ENCODE measurements at regions not wholly inside any gene's neighbourhood (a gene's known extent, or its start where the extent isn't known, plus 50 kb on each side); places are given as distances from the start of the nearest gene placed in this dataset.

- H3K36me3 ChIP-seq (ENCODE audit: insufficient read depth, low read length): no peaks in the 10 kb centered on the region
- no peaks in the 10 kb centered on the region for H3K9me3 ChIP-seq (ENCODE audit: low read length)
- no peak overlapping the region for H3K4me2 ChIP-seq (ENCODE audit: low read length)
- no peak overlapping the region for H3K9ac ChIP-seq (ENCODE audit: low read length)
- no peaks in the 10 kb centered on the region for H3K27me3 ChIP-seq (ENCODE audit: insufficient read depth, low read depth, low read length)
- H2AFZ ChIP-seq (ENCODE audit: low read depth, low read length): no peak overlapping the region
- no peak for TF ChIP-seq REST (IDR thresholded peaks at IDR 0.05; ENCODE audit: borderline replicate concordance)
- TF ChIP-seq EP300 (conservative IDR thresholded peaks at IDR 0.05; ENCODE audit: poor library complexity, severe bottlenecking): no peak
- TF ChIP-seq EZH2 (IDR thresholded peaks at IDR 0.05; ENCODE audit: borderline replicate concordance, insufficient read depth, low read length, poor library complexity, severe bottlenecking): no peak
- TF ChIP-seq RAD21 (conservative IDR thresholded peaks at IDR 0.05): no peak
- no peak for TF ChIP-seq TAF1 (IDR thresholded peaks at IDR 0.05; ENCODE audit: low read depth)
- no peak for TF ChIP-seq POLR2AphosphoS5 (IDR thresholded peaks at IDR 0.05)
- TF ChIP-seq CTCF (IDR thresholded peaks at IDR 0.05; ENCODE audit: poor library complexity, severe bottlenecking): no peak
- no peak for TF ChIP-seq MXI1 (conservative IDR thresholded peaks at IDR 0.05; ENCODE audit: poor library complexity, severe bottlenecking)
- TF ChIP-seq SMC3 (conservative IDR thresholded peaks at IDR 0.05; ENCODE audit: poor library complexity): no peak
- H3K79me2 ChIP-seq (replicated peaks; ENCODE audit: insufficient read depth, low read length): no peaks in the 10 kb centered on the region
- H3K27ac ChIP-seq (ENCODE audit: low read length): no peak overlapping the region
- H3K9me2 ChIP-seq (ENCODE audit: insufficient read depth, low read length): no peaks in the 10 kb centered on the region
- no peak overlapping the region for H3K4me3 ChIP-seq (ENCODE audit: low read length)
- H3F3A ChIP-seq (ENCODE audit: insufficient read depth, low read length, poor library complexity, severe bottlenecking): no peaks in the 10 kb centered on the region
- H4K20me1 ChIP-seq (ENCODE audit: insufficient read depth): no peaks in the 10 kb centered on the region
These were observed 149.9 kb downstream of the SYF2 start for GRCh38 chr1:25082216-25082899.

DNA sequence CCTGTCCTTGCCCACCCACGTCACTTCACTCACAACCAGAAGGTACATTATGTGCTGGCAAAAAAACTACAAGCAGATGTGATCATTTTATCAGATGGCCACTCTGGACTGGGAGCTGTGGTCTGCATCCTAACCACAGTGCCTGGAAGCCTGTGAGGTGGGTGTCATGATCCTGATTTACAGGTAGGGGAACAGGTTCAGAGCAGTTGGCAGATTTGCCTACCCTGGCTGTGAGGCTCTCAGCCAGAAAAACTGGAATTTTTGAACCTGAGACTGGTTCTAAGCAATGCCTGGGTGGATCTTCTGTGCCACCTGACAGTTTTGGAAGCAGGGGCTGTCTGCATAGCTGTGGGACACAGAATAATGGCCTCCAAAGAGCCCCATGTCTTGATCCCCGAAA is 150.8 kb downstream of the SYF2 start:
- no peak for TF ChIP-seq CTCF (IDR thresholded peaks at IDR 0.05; ENCODE audit: poor library complexity, severe bottlenecking)
- TF ChIP-seq EZH2 (IDR thresholded peaks at IDR 0.05; ENCODE audit: borderline replicate concordance, insufficient read depth, low read length, poor library complexity, severe bottlenecking): no peak
- no peak for TF ChIP-seq SMC3 (conservative IDR thresholded peaks at IDR 0.05; ENCODE audit: poor library complexity)
- no peak for TF ChIP-seq POLR2AphosphoS5 (IDR thresholded peaks at IDR 0.05)
- no peak for TF ChIP-seq MXI1 (conservative IDR thresholded peaks at IDR 0.05; ENCODE audit: poor library complexity, severe bottlenecking)
- TF ChIP-seq RAD21 (conservative IDR thresholded peaks at IDR 0.05): no peak
- no peak for TF ChIP-seq TAF1 (IDR thresholded peaks at IDR 0.05; ENCODE audit: low read depth)
- no peak for TF ChIP-seq EP300 (conservative IDR thresholded peaks at IDR 0.05; ENCODE audit: poor library complexity, severe bottlenecking)
- H3K9ac ChIP-seq (ENCODE audit: low read length): no peak overlapping the region
- no peaks in the 10 kb centered on the region for H3K36me3 ChIP-seq (ENCODE audit: insufficient read depth, low read length)
- H3K9me3 ChIP-seq (ENCODE audit: low read length): peaks cover 4% of the 10 kb centered on the region
- no peaks in the 10 kb centered on the region for H3K27me3 ChIP-seq (ENCODE audit: insufficient read depth, low read depth, low read length)
- H3K4me3 ChIP-seq (ENCODE audit: low read length): no peak overlapping the region
- no peaks in the 10 kb centered on the region for H4K20me1 ChIP-seq (ENCODE audit: insufficient read depth)
- H2AFZ ChIP-seq (ENCODE audit: low read depth, low read length): no peak overlapping the region
- no peak overlapping the region for H3K4me2 ChIP-seq (ENCODE audit: low read length)
- no peaks in the 10 kb centered on the region for H3K9me2 ChIP-seq (ENCODE audit: insufficient read depth, low read length)
- no peaks in the 10 kb centered on the region for H3F3A ChIP-seq (ENCODE audit: insufficient read depth, low read length, poor library complexity, severe bottlenecking)
- H3K27ac ChIP-seq (ENCODE audit: low read length): no peak overlapping the region
- H3K79me2 ChIP-seq (replicated peaks; ENCODE audit: insufficient read depth, low read length): no peaks in the 10 kb centered on the region
